ENCODE measurements at regions not wholly inside any gene's neighbourhood (a gene's known extent, or its start where the extent isn't known, plus 50 kb on each side); places are given as distances from the start of the nearest gene placed in this dataset.

DNA sequence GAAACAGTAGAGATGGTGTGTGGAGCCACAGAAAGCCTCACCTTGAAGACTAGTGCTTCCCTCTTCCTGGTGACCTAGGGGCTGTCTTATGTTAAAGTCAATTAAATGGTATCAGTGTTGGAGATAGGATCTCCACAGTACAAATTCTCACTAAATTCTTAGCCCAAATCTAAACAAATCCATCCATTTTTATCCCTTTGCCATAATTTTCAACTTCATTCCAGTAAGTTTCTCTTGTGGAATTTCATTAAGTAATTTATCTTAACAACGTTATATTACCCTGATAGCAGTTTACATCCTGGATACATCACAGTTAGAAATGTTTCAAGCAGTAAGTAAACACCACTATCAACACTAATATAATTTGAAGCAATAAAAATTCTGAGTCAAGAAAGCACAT is 989.4 kb upstream of the NXPH2 start:
- ChIA-PET POLR2A (no interaction called here), CTCF (no interaction called here)
- Histone ChIP-seq H3K36me3 (ENCODE audit: control insufficient read depth, insufficient read depth, low read length) (no peaks in the 10 kb centered on the region), H3K4me3 (ENCODE audit: low read depth, low read length) (no peak overlapping the region), H3K27me3 (ENCODE audit: control insufficient read depth, insufficient read depth, low read length) (no peaks in the 10 kb centered on the region)
- TF ChIP-seq, protein P1, sequence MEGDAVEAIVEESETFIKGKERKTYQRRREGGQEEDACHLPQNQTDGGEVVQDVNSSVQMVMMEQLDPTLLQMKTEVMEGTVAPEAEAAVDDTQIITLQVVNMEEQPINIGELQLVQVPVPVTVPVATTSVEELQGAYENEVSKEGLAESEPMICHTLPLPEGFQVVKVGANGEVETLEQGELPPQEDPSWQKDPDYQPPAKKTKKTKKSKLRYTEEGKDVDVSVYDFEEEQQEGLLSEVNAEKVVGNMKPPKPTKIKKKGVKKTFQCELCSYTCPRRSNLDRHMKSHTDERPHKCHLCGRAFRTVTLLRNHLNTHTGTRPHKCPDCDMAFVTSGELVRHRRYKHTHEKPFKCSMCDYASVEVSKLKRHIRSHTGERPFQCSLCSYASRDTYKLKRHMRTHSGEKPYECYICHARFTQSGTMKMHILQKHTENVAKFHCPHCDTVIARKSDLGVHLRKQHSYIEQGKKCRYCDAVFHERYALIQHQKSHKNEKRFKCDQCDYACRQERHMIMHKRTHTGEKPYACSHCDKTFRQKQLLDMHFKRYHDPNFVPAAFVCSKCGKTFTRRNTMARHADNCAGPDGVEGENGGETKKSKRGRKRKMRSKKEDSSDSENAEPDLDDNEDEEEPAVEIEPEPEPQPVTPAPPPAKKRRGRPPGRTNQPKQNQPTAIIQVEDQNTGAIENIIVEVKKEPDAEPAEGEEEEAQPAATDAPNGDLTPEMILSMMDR (IDR thresholded peaks at IDR 0.05; ENCODE audit: insufficient read depth, low read depth, low read length), result no peak
- no peak for DNase-seq (ENCODE audit: low read depth)

DNA sequence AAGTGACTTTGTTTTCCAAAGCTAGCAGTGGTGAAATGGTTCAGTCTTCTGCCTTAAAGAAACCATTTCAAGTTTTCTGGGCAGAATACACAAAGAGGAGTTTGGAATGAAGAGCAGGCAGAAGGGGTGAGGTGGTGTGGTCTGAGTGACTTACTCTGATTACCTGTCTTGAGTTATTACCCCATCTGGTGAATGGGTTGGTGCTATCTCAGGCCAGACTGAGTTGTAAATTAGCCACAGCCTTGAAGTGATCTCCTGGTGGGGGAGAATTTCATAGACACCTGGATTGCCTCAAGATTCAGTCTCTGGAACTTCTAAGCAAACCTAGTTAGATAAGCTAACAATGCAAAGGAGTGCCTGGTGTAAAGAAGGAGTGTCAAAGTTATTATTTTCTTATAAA is 983.5 kb upstream of the NXPH2 start:
- POLR2A ChIA-PET, result no interaction called here
- CTCF ChIA-PET, result no interaction called here
- TF ChIP-seq, protein P1 (IDR thresholded peaks at IDR 0.05; ENCODE audit: insufficient read depth, low read depth, low read length), result no peak
- Histone ChIP-seq H3K36me3 (ENCODE audit: control insufficient read depth, insufficient read depth, low read length) (no peaks in the 10 kb centered on the region), H3K27me3 (ENCODE audit: control insufficient read depth, insufficient read depth, low read length) (no peaks in the 10 kb centered on the region), H3K4me3 (ENCODE audit: low read depth, low read length) (no peak overlapping the region)
- DNase-seq (ENCODE audit: low read depth), result no peak

DNA sequence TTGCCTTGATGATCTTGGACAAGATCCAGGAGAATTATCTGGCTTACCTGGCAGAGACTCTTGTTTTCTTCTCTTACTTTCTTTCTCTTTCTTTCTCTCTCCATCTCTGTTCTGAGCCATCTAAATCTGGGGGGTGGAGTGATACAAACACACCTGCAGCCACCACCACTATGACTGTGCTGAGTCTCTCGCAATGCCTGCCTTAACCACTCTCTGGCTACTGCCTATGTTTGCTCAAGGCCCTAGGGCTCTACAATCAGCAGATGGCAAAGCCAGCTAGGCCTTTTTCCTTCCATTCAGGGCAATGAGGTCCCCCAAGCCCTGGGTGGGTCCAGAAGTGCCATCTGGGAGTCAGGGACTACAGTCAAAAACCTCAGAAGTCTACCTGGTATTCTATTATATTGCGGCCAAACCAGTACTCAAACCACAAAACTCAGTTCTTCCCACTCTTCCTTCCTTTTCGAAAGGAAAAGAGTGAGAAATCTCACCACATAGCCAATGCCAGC is 978.9 kb upstream of the NXPH2 start:
- DNase-seq (ENCODE audit: low read depth), result no peak
- ChIA-PET POLR2A (no interaction called here), CTCF (no interaction called here)
- TF ChIP-seq, protein P1 (IDR thresholded peaks at IDR 0.05; ENCODE audit: insufficient read depth, low read depth, low read length), result no peak
- Histone ChIP-seq H3K27me3 (ENCODE audit: control insufficient read depth, insufficient read depth, low read length) (no peaks in the 10 kb centered on the region), H3K4me3 (ENCODE audit: low read depth, low read length) (no peak overlapping the region), H3K36me3 (ENCODE audit: control insufficient read depth, insufficient read depth, low read length) (no peaks in the 10 kb centered on the region)

DNA sequence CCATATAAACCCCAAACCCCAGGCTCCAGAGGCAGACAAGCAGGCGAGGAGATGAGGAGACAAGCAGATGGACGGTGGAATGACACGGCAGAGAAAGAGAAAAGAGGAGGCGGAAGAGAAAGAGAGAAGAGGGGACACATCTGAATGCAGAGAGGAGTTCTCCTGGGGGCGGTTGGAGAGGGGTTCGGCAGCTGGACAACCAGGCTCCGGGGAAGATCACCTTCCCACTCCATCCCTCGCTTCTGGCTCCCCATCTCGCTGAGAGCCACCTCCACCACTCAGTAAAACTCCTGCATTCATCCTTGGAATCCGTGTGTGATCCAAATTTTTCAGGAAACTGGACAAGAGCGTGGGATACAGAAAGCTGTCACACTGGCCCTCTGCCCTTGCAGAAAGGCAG is 966.7 kb upstream of the NXPH2 start:
- no peak overlapping the region for H3K4me3 ChIP-seq (ENCODE audit: low read depth, low read length)
- ChIA-PET POLR2A (no interaction called here), CTCF (no interaction called here)
- H3K36me3 ChIP-seq (ENCODE audit: control insufficient read depth, insufficient read depth, low read length), result no peaks in the 10 kb centered on the region
- TF ChIP-seq, protein P1 (IDR thresholded peaks at IDR 0.05; ENCODE audit: insufficient read depth, low read depth, low read length), result no peak
- DNase-seq (ENCODE audit: low read depth), result no peak
- no peaks in the 10 kb centered on the region for H3K27me3 ChIP-seq (ENCODE audit: control insufficient read depth, insufficient read depth, low read length)

DNA sequence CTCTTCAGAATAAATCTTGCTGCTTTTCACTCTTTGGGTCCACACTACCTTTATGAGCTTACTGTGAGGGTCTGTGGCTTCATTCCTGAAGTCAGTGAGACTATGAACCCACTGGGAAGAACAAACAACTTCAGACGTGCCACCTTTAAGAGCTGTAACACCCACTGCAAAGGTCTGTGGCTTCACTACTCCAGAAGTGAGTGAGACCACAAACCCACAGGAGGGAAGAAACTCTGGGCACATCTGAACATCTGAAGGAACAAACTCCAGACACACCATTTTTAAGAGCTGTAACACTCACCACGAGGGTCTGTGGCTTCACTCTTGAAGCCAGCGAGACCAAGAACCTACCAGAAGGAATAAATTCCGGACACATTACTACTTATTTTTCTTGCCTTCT is 964.1 kb upstream of the NXPH2 start:
- Histone ChIP-seq H3K36me3 (ENCODE audit: control insufficient read depth, insufficient read depth, low read length) (no peaks in the 10 kb centered on the region), H3K4me3 (ENCODE audit: low read depth, low read length) (no peak overlapping the region), H3K27me3 (ENCODE audit: control insufficient read depth, insufficient read depth, low read length) (no peaks in the 10 kb centered on the region)
- ChIA-PET CTCF (no interaction called here), POLR2A (no interaction called here)
- no peak for DNase-seq (ENCODE audit: low read depth)
- TF ChIP-seq, protein P1 (IDR thresholded peaks at IDR 0.05; ENCODE audit: insufficient read depth, low read depth, low read length), result no peak

Measured in BJ (cell line).